ENCODE measurements at regions not wholly inside any gene's neighbourhood (a gene's known extent, or its start where the extent isn't known, plus 50 kb on each side); places are given as distances from the start of the nearest gene placed in this dataset.
"Not testable (repeated sequence)": the region's sequence is repeated elsewhere in the genome, so short reads cannot be mapped to it uniquely, and the experiment has no call there.

GRCh38 chr10:37733822-37734221 is 123.6 kb downstream of the ZNF248 start:
- DNase-seq (ENCODE audit: low spot score in 2 of 2) = no peak
- TF ChIP-seq CTCF (IDR thresholded peaks at IDR 0.05) (no peak), POLR2A (IDR thresholded peaks at IDR 0.05) (no peak)
- 86 to 93% methylated on average over 2 of the region's 2 CpGs for WGBS, 2 donors
- H3K4me3 ChIP-seq (ENCODE audit: low read depth, poor library complexity, severe bottlenecking) = no peak overlapping the region
- intact Hi-C loops (cut with DNase I; ENCODE audit: low total_unique reads) = no loop called here

DNA sequence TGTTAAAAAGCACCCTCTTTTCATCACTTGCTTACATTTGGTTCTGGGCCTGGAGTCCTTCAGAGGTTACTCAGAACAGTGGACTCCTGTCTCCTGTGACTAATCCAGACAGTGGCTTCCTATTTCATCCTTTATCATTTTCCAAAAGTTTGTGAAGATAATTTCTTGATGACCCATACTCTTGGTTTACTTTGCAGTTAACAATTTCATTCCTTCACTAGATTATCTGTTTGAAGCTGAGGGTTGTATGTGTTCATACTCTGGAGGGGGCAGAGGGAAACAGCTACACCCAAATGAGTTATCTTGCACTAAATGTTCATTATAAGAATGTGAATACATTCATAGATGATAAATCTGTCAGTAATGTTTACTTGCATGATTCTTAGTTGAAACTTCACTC is 124.7 kb downstream of the ZNF248 start:
- no peak for DNase-seq (ENCODE audit: low spot score in 2 of 2)
- no peak overlapping the region for H3K4me3 ChIP-seq (ENCODE audit: low read depth, poor library complexity, severe bottlenecking)
- no peak for TF ChIP-seq CTCF (IDR thresholded peaks at IDR 0.05)
- no peak for TF ChIP-seq POLR2A (IDR thresholded peaks at IDR 0.05)
- intact Hi-C loops (cut with DNase I; ENCODE audit: low total_unique reads) = no loop called here

- WGBS, 2 donors = 79 to 83% methylated on average over 5 of the region's 5 CpGs
Observed at GRCh38 chr10:37728830-37729229, 128.6 kb downstream of the ZNF248 start.

DNA sequence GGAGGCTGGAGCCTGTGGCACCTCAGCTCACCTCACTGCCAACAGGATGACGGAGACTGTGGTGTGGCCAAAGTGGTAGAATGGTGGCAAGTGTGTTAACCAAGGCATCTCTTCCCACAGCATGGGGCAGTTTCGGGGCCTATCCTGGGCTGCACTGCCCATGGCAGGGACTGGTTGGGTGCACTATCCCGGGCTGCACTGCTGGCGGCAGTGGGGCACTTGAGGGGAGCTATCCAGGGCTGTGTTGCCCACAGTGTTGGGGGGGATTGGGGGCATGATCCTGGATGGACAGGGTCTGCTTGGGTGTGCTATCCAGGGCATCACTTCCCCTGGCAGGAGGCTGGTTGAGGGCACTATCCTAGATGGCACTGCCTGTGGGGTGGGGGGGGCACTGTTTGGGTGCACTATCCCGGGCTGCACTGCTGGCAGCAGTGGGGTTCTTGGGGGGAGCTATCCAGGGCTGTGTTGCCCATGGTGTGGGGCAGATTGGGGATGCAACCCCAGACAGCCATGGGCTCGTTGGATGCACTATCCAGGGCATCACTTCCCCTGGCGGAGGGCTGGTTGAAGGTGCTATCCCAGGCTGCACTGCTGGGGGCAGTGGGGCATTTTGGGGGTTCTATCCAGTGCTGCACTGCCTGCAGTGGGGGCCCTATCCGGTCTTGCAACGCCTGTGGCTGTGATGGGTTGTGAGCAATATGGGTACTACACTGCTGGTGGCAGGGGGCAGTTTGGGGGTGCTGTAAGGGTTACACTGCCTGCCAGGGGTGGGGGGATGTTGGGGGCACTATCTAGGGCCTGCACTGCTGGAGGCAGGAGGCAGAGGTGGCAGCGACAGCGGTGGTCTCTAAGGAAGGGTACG is 129.7 kb downstream of the ZNF248 start:
- TF ChIP-seq POLR2A (IDR thresholded peaks at IDR 0.05) (no peak), CTCF (IDR thresholded peaks at IDR 0.05) (no peak)
- DNase-seq (ENCODE audit: low spot score in 2 of 2) = peak in 1 of 2 donors; percentile 72
- 80 to 92% methylated on average over 8 to 11 of the region's 12 CpGs for WGBS, 2 donors
- intact Hi-C loops (cut with DNase I; ENCODE audit: low total_unique reads) = no loop called here
- H3K4me3 ChIP-seq (ENCODE audit: low read depth, poor library complexity, severe bottlenecking) = no peak overlapping the region

More at GRCh38 chr10:37728830-37729229, 128.6 kb downstream of the ZNF248 start:
- peak in 1 of 2 donors; percentile 52 for DNase-seq (ENCODE audit: low spot score in 2 of 2)
- no peak overlapping the region for H3K4me3 ChIP-seq (ENCODE audit: low read depth, poor library complexity, severe bottlenecking)
- intact Hi-C loops (cut with DNase I; ENCODE audit: low total_unique reads) = no loop called here
- TF ChIP-seq POLR2A (IDR thresholded peaks at IDR 0.05) = no peak
- TF ChIP-seq CTCF (IDR thresholded peaks at IDR 0.05) = no peak

DNA sequence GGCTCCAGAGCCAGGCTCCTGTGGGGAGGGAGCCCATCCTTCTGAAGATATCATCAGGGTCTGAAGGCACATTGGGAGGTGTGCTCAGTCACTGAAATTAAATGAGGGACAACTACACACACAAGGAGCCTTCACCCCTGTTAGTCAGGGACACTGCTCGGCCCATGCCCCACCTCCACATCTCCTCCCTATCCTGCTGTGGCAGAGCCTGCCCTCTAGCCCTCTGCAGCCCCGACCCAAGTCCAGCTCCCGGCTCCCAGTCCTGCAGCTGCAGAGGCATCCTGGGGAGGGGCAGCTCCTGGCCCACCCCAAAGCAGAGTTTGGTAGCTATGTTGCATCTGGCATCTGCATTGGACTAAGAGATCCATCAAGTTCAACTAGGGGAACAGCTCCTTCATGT is 136.3 kb downstream of the ZNF248 start:
- 95 to 97% methylated on average over 3 of the region's 3 CpGs for WGBS, 2 donors
- no peak for DNase-seq (ENCODE audit: low spot score in 2 of 2)
- no peak for TF ChIP-seq POLR2A (IDR thresholded peaks at IDR 0.05)
- no peak for TF ChIP-seq CTCF (IDR thresholded peaks at IDR 0.05)
- intact Hi-C loops (cut with DNase I; ENCODE audit: low total_unique reads) = no loop called here
- H3K4me3 ChIP-seq (ENCODE audit: low read depth, poor library complexity, severe bottlenecking) = no peak overlapping the region

- H3K4me3 ChIP-seq (ENCODE audit: low read depth, poor library complexity, severe bottlenecking); intact Hi-C loops (cut with DNase I; ENCODE audit: low total_unique reads); DNase-seq (ENCODE audit: low spot score in 2 of 2): not testable (repeated sequence)
- WGBS, 2 donors = 75 to 81% methylated on average over 6 of the region's 6 CpGs
Observed at GRCh38 chr10:37718060-37718459, 139.3 kb downstream of the ZNF248 start.
